GM21737 (cell line): ENCODE measurements at regions not wholly inside any gene's neighbourhood (a gene's known extent, or its start where the extent isn't known, plus 50 kb on each side); places are given as distances from the start of the nearest gene placed in this dataset.
"Not testable (repeated sequence)": the region's sequence is repeated elsewhere in the genome, so short reads cannot be mapped to it uniquely, and the experiment has no call there.

Experiments used
- ATAC-seq: cut with Tn5 transposase; IDR thresholded peaks from one replicate; pipeline ENCODE4 v1.9.1; 2021; ENCODE audit warnings: mild to moderate bottlenecking, moderate library complexity; ENCODE audit not compliant: unreplicated experiment

DNA sequence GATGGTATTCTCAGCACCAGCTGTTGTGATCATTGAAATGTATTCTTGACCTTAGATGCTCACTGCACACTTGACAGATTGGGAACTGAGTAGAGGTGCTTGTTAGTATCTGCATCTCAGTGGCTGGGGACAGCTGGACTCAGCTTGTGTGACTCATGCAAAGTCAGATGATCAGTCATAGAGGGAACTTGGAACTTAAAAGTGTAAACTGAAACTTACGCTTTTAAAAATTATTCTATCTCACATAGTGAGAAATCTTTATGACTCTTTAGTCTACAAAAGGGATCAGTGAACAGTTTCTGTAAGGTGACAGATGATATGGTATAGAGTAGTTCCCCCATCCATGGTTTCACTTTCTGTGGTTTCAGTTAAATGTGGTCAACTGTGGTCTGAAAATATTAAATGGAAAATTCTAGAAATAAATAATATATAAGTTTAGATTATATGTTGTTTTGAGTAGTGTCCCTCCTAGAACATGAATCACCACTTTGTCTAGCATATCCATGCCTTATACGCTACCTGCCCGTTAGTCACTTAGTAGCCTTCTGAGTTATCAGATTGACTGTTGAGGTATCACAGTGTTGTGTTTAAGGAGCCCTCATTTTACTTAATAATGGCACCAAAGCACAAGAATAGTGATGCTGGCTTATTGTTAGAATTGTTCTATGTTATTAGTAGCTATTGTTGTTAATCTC lies 135.6 kb upstream of the ZNF658 start:
- ATAC-seq, result peak; percentile 98

DNA sequence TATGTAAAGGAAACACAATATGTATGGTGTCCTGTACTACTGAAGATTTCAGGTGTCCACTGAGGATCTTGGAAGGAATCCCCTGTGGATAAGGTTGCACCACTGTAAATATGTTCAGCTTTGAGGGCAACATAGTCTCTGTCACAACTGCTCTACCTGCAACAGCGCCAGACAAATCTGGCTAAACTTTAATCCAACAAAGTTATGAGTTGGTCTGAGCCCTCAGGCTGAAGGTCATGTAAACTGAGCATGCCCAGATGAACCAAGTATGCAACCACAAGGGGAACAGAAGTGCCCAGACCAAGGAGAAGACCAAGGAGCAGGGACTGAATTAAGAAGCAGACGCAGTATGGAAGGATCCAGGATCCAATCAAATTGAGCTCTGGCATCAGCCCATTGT lies 135.0 kb upstream of the ZNF658 start:
- not testable (repeated sequence) for ATAC-seq

DNA sequence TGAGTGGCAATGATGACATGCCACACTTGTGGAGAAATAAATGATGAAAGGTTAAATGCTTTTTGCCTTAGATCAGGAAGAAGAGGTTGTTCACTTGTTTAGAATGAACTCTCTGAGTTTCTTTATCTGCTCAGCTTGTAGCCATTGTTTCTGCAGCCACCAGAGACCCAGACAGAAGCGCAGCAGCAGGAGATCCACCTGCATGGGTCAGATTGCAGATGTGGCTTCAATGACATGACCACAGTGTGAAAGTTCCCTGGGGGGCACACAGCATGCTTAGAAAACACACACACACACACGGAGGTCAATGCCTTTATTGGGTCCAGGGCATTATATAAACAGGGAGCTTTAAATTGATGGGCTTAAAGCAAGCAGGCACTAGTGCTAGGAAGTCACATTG lies 129.0 kb upstream of the ZNF658 start:
- not testable (repeated sequence) for ATAC-seq

DNA sequence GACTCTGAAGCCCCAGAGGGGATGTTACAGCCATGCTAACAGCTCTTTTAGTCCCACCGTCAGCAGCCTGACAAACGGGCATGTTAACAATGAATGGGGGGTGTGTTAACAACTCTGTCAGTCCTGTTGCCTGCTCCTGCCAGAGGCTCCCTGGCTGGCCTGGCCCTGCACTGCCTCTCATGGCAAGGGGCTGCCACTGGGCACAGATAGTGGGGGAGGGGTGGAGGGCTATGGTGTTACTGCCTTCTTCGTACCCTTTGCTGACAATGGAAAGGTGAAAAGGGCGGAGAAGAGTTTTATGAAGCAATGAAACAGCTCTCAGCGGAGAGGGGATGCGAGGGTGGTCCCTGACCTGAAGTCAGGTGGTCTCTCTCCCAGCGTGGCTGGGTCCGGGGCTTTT lies 125.9 kb upstream of the ZNF658 start:
- ATAC-seq, result not testable (repeated sequence)

DNA sequence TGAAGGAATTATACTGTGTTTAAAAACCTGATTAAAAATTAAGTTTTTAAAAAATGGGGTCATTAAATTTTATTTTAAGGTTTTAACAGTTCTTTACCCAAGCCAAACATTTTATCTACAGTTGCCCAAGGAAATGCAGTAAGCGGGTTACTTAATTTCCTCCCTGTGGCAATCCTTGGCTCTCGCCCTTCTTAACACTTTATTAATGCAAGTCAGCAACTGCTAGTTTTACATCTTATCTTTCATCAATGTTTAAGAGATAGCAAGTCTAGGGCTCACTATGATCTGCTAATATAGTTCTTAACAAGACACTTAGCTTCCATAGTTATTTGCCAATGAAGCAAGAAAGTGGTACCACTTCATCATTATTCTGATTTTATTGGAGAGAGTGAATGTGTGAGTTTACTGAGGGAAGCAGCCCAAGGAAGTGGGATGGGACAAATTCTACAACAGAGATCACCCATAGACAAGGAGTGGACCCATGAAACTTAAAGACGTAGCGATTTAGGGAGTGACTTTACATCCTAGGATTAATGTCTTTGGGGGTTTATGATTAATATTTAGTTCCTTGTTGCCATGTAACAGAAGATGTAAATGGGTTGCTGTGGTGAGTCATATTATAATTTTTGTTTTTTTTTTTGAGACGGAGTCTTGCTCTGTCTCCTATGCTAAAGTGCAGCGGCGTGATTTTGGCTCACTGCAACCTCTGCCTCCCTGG lies 120.4 kb upstream of the ZNF658 start:
- ATAC-seq, result not testable (repeated sequence)

DNA sequence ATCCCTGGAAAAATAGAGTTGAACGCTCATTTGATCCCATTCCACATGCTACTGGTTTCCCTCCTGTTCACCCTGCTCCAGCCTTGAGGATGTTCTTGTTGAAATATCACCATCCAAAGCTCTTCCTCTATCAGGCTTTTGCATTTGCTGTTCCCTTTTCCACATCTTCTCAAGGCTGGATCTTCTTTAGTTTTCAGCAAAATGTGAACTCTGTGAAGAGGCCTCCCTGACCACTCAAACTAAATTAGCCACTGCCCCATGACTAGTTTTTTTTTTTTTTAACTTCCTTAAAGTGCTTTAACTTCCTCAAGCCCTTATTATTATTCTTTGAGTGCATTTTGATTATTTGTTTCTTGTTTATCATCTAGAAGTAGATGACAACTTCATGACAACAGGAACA lies 119.3 kb upstream of the ZNF658 start:
- not testable (repeated sequence) for ATAC-seq

DNA sequence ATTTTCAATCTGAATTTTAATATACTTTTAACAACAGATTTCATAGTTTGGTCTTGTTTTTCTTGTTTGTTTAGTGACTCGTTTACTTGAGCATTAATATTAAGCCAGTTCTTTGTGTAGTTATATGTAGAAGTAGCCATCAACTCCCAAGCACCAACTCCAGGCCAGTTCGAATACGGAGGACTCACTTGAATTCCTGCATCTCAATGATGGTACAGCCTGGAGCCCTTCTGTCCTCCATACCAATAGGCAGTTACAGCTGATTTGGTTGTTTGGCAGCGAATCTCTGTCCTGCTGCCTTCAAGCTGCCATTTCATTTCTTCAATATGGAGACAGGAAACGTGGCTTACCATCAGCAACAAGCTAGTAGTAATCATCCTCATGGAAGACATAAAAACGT lies 118.5 kb upstream of the ZNF658 start:
- ATAC-seq, result not testable (repeated sequence)

DNA sequence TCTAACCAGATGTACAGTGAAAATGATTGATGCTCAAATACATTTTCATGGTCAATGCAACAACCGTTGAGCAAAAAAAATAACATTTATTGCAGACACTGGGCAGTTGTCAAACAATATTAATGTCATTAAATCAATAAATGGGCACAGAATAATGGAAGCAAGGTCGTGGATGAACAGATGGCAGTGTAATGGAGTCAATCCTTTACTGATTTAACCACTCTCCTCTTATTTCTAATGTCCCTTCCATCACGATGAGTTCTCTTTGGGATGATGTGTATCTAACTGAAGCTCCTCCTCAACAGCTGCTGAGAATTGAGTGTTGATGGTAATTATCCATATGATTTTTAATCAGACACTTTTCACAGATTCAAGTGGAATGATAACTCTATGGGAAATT lies 114.9 kb upstream of the ZNF658 start:
- ATAC-seq, result not testable (repeated sequence)

DNA sequence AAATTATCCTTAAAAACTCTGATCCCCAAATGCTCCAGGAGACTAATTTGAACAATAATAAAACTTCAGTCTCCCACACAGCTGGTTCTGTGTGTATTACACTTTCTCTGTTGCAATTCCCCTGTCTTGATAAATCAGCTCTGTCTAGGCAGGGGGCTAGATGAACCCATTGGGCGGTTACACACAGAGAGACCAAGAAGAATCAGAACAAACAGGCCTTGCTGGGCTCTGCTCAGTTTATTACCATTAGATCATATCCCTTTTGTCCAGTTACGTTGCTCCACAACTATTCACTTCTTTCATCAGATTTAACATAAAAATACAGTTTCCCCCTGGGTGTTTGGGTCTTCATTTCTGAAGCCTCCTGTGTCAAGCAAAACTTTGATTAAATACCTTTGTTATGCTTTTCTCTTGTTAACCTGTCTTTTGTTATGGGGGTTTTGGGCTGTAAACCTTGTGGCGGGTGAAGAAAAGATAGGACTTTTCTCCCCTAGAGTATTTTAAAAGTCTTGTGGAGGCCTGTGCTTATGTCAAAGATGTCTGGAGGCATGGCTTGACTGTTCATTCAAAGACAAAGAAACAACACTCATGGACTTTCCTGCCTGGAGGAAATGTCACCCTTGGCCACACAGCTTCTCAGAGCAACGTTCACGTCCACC lies 109.3 kb upstream of the ZNF658 start:
- not testable (repeated sequence) for ATAC-seq

DNA sequence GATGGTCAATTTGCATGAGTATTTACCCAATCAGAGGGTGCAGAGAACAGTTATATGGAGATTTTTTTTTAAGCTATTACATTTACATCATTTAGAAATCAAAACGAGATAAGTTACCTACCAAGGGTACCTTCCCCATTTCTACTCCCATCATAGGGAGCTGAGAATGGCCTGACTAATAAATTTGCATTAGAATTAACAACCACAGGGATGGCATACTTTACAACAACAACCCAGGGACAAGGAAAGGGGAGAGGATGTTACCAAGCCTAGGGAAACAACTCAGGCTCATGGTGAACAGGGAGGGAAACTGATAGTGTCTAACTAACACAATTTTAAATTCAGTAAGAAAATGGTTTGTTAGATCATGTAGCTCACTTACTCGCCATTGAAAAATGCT lies 105.8 kb upstream of the ZNF658 start:
- ATAC-seq, result not testable (repeated sequence)

DNA sequence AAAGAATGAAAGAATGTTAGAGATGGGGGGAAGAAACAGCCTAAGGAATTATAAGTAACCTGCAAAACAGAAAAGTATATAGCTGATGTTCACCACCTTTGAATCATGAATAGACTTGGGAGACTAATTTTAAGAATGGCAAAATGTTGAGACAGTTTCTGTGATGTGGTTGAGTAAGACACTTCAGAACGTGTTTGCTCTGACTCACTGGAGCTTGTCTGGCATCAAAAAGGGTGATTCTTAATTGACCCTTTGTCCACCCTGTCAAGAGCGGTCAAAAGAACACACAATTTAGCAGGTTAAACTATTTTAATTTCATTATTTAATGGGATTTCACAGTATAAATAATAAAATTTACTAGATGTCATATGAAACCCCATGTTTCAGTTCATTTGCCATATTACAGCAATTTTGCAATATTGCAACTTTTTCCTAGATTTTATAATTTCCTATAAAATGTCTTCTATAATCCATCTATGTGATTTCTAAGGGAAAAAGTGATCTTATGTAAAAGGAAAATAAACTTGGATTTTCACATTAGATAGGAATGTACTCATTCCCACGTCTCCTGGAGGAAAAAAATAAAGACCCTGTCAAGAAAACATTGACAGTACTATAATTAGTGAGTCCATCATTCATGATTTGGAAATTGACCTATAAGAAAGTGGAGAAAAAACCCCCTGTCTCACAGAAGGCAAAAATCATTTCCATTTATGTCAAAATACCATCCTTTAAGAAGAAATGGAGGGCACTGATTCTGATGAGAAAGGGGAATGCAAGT lies 104.6 kb upstream of the ZNF658 start:
- ATAC-seq, result not testable (repeated sequence)

DNA sequence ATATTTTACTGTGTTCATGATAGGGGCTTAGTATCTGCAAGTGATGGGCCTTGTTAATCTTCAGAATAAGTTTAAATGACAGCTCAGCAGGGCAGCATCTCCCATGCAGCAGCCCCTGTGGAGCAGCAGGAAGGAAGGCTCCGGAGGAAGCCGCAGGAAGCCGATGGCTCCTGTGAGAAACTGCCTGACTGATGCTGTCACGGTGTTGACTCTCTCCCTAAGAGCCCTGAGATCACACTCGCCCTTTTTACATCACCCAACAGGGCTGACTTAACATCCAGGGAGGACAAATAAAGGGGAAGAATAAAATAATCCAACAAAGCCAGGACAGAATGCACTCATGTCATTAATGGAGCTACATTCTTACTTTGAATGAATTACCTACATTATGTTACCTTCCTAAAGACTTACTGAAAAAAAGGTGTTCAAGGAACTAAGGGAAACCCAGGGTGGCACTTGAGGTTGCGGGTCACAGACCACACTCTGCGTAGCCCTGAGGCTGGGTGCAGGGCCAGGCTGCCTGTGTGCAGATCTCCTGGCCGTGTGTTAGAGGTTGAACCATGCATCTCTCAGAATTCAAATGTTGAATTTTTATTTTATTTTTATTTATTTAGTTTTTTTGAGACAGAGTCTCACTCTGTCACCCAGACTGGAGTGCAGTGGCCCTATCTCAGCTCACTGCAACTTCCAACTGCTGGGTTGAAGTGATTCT lies 102.5 kb upstream of the ZNF658 start:
- not testable (repeated sequence) for ATAC-seq

DNA sequence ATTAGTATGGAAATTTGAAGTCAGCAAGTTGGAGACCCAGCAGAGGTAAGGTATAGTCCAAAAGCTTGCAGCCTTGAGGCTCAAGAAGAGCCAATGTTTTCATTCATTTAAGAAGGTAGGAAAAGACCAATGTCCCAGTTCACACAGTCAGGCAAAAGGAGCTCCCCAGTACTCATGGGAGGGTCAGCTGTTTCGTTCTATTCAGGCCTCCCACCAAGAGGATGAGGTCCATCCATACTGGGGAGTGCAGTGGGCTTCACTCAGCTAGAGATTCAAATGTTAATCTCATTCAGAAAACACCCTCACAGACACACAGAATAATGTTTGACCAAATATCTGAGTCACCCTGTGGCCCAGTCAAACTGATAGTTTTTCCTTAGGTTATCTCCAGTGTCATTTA lies 96.9 kb upstream of the ZNF658 start:
- ATAC-seq, result not testable (repeated sequence)

DNA sequence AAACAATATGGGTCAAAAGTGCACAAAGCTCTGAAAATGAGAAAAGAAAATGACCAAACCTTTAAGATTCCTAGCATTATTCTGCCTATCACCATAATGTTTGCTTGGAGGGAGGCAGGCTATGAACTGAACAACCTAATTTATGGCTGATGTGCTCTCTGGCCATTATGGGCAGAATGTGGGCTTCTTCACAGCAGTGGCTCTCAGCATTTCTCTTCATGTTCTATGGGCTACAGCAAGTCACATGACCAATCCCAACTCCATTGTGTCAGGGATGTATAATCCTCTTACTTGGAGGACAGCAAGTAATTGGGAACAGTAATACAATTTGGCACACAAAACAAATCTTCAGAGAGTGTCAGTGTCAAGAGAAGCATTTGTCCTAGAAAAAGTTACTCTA lies 90.3 kb upstream of the ZNF658 start:
- ATAC-seq, result not testable (repeated sequence)

DNA sequence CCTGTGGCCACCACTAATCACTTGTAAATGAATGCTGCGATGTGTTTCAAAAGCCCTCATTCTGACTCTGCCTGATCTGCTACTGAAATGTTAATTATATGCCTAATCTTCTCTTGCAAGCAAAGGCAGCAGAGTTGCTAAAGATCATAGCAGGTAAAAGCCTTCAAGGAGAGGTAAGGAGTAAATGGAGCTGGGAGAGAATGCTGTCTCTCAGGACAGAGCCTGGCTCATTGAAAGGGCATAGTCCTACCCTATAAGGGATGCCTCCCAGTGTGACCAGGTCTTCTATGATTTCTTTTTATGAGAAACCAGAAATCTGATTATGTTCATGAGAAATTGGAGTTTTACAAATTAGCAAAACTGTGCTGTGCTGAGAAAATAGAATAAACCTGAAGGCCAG lies 88.2 kb upstream of the ZNF658 start:
- ATAC-seq, result not testable (repeated sequence)

DNA sequence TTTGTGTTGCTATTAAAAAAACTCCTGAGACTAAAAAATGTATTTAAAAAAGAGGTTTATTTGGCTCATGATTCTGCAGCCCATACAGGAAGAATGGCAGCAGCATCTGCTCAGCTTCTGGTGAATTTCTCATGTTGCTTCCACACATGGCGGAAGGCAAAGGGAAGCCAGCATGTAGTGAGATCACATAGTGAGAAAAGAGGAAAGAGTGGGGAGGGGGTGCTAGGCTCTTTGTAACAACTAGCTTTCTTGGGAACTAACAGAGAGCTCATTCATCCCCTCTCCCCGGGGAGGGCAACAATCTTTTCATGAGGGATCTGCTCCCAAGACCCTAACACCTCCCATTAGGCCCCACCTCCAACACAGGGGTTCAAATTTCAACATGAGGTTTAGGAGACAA lies 87.6 kb upstream of the ZNF658 start:
- ATAC-seq, result not testable (repeated sequence)

DNA sequence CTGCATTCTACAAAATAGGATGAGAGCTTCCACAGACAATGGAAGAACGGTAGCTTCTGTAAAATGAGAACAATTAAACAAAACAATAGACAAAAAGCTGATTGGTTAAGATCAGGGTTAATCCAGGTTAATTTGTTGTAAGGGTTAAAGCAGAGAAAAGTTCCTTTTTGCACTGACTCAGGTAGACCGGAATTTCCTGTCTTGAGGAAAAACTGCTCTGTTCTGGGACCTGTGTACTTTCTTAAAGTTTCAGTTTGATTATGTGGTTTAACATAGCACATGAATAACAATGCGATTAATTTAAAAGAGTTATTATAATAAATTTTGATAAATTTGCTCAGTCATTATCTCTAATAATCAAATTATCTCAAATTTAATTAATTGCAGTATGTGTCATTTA lies 86.5 kb upstream of the ZNF658 start:
- not testable (repeated sequence) for ATAC-seq

DNA sequence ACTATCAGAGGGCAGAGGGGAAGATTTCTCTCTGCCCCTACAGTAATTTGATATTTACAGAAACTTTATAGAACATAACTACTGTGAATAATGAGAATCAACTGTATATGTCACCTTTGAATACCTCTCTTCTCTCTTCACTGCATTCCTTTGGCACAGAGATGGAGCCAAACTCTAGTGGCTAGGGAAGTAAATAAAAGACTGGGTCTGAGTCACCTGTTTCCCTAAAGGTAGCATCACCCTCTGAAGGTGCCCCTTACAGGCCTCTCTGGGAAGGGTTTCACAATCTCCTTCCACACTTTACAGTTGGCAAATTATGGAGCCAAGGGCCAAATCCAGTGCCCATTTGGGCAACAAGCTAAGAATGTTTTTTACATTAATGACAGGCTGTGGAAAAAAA lies 81.0 kb upstream of the ZNF658 start:
- not testable (repeated sequence) for ATAC-seq

DNA sequence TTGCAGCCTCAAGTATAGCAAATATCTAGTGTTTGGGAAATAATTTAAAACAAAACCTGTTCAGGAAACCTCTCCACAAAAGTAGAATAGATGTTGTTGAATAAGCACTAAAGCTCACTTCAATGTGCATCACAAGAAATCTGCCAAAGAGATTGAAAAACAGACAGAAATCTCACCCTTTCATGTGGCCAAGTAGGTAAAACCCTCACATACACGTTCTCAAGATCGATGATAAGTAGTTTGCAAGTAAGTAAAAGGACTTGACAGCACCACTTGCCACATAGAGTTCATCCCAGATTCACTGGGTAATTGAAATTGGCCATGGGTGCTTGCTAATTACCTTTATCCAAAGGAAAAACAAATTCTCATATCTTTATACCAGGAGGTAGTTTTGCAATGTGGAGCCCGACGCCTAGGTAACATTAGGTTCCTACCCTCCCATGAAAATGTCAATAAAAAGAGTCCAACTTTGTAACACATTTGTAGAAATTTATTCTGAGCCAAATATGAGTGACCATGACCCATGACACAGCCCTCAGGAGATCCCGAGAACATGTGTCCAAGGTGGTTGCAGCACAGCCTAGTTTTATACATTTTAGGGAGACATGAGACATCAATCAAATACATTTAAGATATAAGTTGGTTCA lies 80.4 kb upstream of the ZNF658 start:
- ATAC-seq, result not testable (repeated sequence)

DNA sequence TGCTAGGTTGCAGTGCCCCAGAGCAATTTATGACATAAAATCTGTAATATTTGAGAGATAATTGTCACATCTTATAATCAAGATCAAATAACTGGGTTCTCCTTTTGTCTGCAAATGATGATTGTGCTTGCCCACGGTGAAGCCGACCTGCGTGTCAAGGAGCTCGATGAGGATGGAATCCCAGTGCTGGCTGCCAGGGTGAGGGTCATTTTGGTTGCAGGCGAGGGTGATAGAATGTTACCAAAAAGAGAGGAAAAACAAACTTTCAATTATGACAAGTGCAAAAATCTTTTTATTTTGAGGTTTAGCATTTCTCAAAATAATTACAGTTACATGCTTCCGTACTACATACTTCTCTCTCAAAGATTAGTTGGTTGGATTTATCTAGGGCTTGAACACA lies 76.4 kb upstream of the ZNF658 start:
- not testable (repeated sequence) for ATAC-seq
